HEK293 (cell line): ENCODE measurements at regions not wholly inside any gene's neighbourhood (a gene's known extent, or its start where the extent isn't known, plus 50 kb on each side); places are given as distances from the start of the nearest gene placed in this dataset.

ENCODE experiments used
- CTCF ChIA-PET: fragments of 350-600 bp; formaldehyde crosslinking; extraction: SDS; loops from one replicate; lab custom pipeline; 2021; ENCODE audit warnings: antibody characterized with exemption; lab: Yijun Ruan, JAX
- POLR2A ChIA-PET: fragments of 300-600 bp; formaldehyde crosslinking; extraction: SDS; loops from one replicate; lab custom pipeline; 2020; ENCODE audit warnings: antibody characterized with exemption, inconsistent platforms; lab: Yijun Ruan, JAX
- H3K27ac ChIP-seq: fragments of 200-500 bp; sonication (Bioruptor generic); 2 replicates; pipeline ENCODE4 v1.5.1; 2014; ENCODE audit warnings: low read depth, low read length, control low read depth, inconsistent platforms; ENCODE audit errors: extremely low read depth
- H3K36me3 ChIP-seq, 2 experiments: fragments of 200-500 bp in 1 of 2; sonication (Bioruptor generic) in 1 of 2; 1 replicate in 1 of 2; 2 replicates in 1 of 2; pipeline ENCODE4 v1.5.1; 2014 to 2017; ENCODE audit warnings: inconsistent platforms in 2 of 2, low read length in 2 of 2; ENCODE audit not compliant: control insufficient read depth in 2 of 2, insufficient read depth in 1 of 2
- H3K4me1 ChIP-seq: fragments of 200-500 bp; sonication (Bioruptor generic); 2 replicates; pipeline ENCODE4 v1.5.1; 2014; ENCODE audit warnings: mild to moderate bottlenecking, low read length, inconsistent platforms; ENCODE audit not compliant: control insufficient read depth, insufficient read depth
- H3K4me3 ChIP-seq: 2 replicates; pipeline ENCODE4 v1.5.1; 2011; ENCODE audit warnings: low read depth, mild to moderate bottlenecking, control low read depth, low read length, moderate library complexity
- H3K9me3 ChIP-seq: fragments of 200-500 bp; sonication (Bioruptor generic); 2 replicates; pipeline ENCODE4 v1.5.1; 2014; ENCODE audit warnings: low read depth, low read length, inconsistent platforms; ENCODE audit not compliant: control insufficient read depth, insufficient read depth
- GLI4 ChIP-seq: fragments of 450-650 bp; formaldehyde crosslinking; IDR thresholded peaks from 2 replicates; pipeline ENCODE4 v1.5.1; 2016; ENCODE audit warnings: missing biosample characterization, missing genetic modification characterization
- KLF7 ChIP-seq: fragments of 450-650 bp; formaldehyde crosslinking; IDR thresholded peaks from 2 replicates; pipeline ENCODE4 v1.5.1; 2016; ENCODE audit warnings: missing biosample characterization, missing genetic modification characterization, borderline replicate concordance
- SETDB1 ChIP-seq: IDR thresholded peaks from one replicate; pipeline ENCODE4 v1.6.1; 2017; ENCODE audit warnings: mild to moderate bottlenecking, low read length, moderate library complexity, mixed read lengths; ENCODE audit not compliant: insufficient read length
- ZBTB20 ChIP-seq: fragments of 450-650 bp; formaldehyde crosslinking; IDR thresholded peaks from 2 replicates; pipeline ENCODE4 v1.5.1; 2016; ENCODE audit warnings: missing biosample characterization, missing genetic modification characterization
- ZFP3 ChIP-seq: fragments of 450-650 bp; formaldehyde crosslinking; IDR thresholded peaks from 2 replicates; pipeline ENCODE4 v1.5.1; 2016; ENCODE audit warnings: low read depth, missing biosample characterization, missing genetic modification characterization
- ZNF423 ChIP-seq: fragments of 450-650 bp; formaldehyde crosslinking; IDR thresholded peaks from 2 replicates; pipeline ENCODE4 v1.5.1; 2016; ENCODE audit warnings: missing biosample characterization, missing genetic modification characterization
- ZNF585B ChIP-seq: fragments of 450-650 bp; formaldehyde crosslinking; IDR thresholded peaks from 2 replicates; pipeline ENCODE4 v1.5.1; 2016; ENCODE audit warnings: missing biosample characterization, missing genetic modification characterization
- ZNF600 ChIP-seq: fragments of 450-650 bp; formaldehyde crosslinking; IDR thresholded peaks from 2 replicates; pipeline ENCODE4 v1.5.1; 2016; ENCODE audit warnings: missing biosample characterization, missing genetic modification characterization
- ZNF843 ChIP-seq: fragments of 450-650 bp; formaldehyde crosslinking; IDR thresholded peaks from 2 replicates; pipeline ENCODE4 v1.5.1; 2016; ENCODE audit warnings: missing biosample characterization, missing genetic modification characterization
- ZSCAN16 ChIP-seq: fragments of 450-650 bp; formaldehyde crosslinking; IDR thresholded peaks from 2 replicates; pipeline ENCODE4 v1.5.1; 2016; ENCODE audit warnings: missing biosample characterization, missing genetic modification characterization
- TF ChIP-seq, protein P1 (sequence below): fragments of 450-650 bp; formaldehyde crosslinking; IDR thresholded peaks from 2 replicates; pipeline ENCODE4 v1.5.1; 2017; ENCODE audit warnings: missing biosample characterization, mild to moderate bottlenecking, missing genetic modification characterization, moderate library complexity
- TF ChIP-seq, protein P2 (sequence below): fragments of 450-650 bp; formaldehyde crosslinking; IDR thresholded peaks from 2 replicates; pipeline ENCODE4 v1.5.1; 2016; ENCODE audit warnings: missing biosample characterization, missing genetic modification characterization
- TF ChIP-seq, protein P3 (sequence below): fragments of 450-650 bp; formaldehyde crosslinking; IDR thresholded peaks from 2 replicates; pipeline ENCODE4 v1.5.1; 2016; ENCODE audit warnings: missing biosample characterization, missing genetic modification characterization
- TF ChIP-seq, protein P4 (sequence below): fragments of 450-650 bp; formaldehyde crosslinking; IDR thresholded peaks from 2 replicates; pipeline ENCODE4; 2016; ENCODE audit warnings: missing biosample characterization, missing genetic modification characterization
- TF ChIP-seq, protein P5 (sequence below): fragments of 450-650 bp; formaldehyde crosslinking; IDR thresholded peaks from 2 replicates; pipeline ENCODE4 v1.5.1; 2016; ENCODE audit warnings: missing biosample characterization, missing genetic modification characterization, borderline replicate concordance
- TF ChIP-seq, protein P6 (sequence below): fragments of 450-650 bp; formaldehyde crosslinking; IDR thresholded peaks from 2 replicates; pipeline ENCODE4 v1.5.1; 2016; ENCODE audit warnings: missing biosample characterization, missing genetic modification characterization, low read depth
- TF ChIP-seq, protein P7 (sequence below): fragments of 450-650 bp; formaldehyde crosslinking; IDR thresholded peaks from 2 replicates; pipeline ENCODE4 v1.5.1; 2016; ENCODE audit warnings: missing biosample characterization, missing genetic modification characterization
- TF ChIP-seq, protein P8 (sequence below): fragments of 450-650 bp; formaldehyde crosslinking; IDR thresholded peaks from 2 replicates; pipeline ENCODE4 v1.5.1; 2016; ENCODE audit warnings: missing biosample characterization, missing genetic modification characterization

DNA sequence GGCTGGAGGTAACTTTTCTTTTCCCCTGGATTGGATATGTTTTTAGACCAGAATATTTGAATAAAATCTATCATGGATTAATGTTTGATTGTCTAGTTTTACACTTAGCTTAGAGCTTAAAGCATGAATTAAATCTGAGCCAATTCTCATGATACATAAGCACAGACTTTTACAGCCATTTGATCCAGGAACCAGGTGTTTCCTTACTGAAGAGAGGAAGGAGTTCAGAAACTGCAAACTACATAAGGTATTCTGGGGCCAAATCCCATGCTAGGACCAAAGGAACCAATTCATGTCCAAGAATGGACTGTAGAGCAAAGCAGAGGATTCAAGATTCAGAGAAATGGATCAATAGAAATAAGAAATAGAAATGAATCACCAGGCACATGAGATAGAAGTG is 360.4 kb upstream of the ZNF608 start:
- H3K9me3 ChIP-seq = no peaks in the 10 kb centered on the region
- no peak overlapping the region for H3K27ac ChIP-seq
- ChIA-PET CTCF (interaction anchor here (0.7 kb wide), 1 partner anchor 11 kb away, joined by 3 read pairs; no protein-coding TSS in a partner anchor), POLR2A (no interaction called here)
- peaks cover 6% of the 10 kb centered on the region; the same call in 1 of the 2 replicates for H3K4me1 ChIP-seq
- no peak overlapping the region for H3K4me3 ChIP-seq
- TF ChIP-seq, protein P1, sequence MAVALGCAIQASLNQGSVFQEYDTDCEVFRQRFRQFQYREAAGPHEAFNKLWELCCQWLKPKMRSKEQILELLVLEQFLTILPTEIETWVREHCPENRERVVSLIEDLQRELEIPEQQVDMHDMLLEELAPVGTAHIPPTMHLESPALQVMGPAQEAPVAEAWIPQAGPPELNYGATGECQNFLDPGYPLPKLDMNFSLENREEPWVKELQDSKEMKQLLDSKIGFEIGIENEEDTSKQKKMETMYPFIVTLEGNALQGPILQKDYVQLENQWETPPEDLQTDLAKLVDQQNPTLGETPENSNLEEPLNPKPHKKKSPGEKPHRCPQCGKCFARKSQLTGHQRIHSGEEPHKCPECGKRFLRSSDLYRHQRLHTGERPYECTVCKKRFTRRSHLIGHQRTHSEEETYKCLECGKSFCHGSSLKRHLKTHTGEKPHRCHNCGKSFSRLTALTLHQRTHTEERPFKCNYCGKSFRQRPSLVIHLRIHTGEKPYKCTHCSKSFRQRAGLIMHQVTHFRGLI = no peak
- TF ChIP-seq ZNF585B (tag by site-specific recombination) (no peak), ZNF600 (no peak), SETDB1 (no peak), ZNF843 (tag by site-specific recombination) (no peak), GLI4 (tag by site-specific recombination) (no peak)
- TF ChIP-seq, protein P2, sequence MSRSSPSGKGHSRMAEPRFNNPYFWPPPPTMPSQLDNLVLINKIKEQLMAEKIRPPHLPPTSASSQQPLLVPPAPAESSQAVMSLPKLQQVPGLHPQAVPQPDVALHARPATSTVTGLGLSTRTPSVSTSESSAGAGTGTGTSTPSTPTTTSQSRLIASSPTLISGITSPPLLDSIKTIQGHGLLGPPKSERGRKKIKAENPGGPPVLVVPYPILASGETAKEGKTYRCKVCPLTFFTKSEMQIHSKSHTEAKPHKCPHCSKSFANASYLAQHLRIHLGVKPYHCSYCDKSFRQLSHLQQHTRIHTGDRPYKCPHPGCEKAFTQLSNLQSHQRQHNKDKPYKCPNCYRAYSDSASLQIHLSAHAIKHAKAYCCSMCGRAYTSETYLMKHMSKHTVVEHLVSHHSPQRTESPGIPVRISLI = no peak
- TF ChIP-seq, protein P3, sequence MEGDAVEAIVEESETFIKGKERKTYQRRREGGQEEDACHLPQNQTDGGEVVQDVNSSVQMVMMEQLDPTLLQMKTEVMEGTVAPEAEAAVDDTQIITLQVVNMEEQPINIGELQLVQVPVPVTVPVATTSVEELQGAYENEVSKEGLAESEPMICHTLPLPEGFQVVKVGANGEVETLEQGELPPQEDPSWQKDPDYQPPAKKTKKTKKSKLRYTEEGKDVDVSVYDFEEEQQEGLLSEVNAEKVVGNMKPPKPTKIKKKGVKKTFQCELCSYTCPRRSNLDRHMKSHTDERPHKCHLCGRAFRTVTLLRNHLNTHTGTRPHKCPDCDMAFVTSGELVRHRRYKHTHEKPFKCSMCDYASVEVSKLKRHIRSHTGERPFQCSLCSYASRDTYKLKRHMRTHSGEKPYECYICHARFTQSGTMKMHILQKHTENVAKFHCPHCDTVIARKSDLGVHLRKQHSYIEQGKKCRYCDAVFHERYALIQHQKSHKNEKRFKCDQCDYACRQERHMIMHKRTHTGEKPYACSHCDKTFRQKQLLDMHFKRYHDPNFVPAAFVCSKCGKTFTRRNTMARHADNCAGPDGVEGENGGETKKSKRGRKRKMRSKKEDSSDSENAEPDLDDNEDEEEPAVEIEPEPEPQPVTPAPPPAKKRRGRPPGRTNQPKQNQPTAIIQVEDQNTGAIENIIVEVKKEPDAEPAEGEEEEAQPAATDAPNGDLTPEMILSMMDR (tag by site-specific recombination) = no peak
- TF ChIP-seq, protein P4, sequence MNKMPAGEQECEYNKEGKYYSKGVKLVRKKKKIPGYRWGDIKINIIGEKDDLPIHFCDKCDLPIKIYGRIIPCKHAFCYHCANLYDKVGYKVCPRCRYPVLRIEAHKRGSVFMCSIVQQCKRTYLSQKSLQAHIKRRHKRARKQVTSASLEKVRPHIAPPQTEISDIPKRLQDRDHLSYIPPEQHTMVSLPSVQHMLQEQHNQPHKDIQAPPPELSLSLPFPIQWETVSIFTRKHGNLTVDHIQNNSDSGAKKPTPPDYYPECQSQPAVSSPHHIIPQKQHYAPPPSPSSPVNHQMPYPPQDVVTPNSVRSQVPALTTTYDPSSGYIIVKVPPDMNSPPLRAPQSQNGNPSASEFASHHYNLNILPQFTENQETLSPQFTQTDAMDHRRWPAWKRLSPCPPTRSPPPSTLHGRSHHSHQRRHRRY (tag by site-specific recombination) = no peak
- H3K36me3 ChIP-seq = no peaks in the 10 kb centered on the region

DNA sequence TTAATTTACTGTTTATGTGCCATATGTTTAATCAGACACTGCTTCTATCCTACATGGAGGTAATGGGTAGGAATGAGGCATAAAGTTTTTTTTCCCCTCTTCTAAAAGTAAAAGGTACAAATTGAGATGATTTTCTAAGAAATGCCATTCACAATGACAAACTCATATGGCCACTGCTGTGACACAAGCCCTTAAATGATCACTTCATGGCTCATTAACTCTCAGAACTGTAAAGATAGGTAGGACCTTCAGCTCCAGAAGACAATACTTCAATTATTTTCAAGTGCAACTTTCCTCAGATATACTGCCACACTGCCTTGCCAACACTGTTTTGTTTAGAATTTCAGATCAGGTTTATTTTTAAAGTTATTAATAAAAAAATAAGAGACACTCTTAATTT is 362.9 kb upstream of the ZNF608 start:
- Histone ChIP-seq H3K4me3 (no peak overlapping the region), H3K36me3 (no peaks in the 10 kb centered on the region), H3K27ac (no peak overlapping the region), H3K9me3 (no peaks in the 10 kb centered on the region), H3K4me1 (peaks cover 6% of the 10 kb centered on the region; the same call in 1 of the 2 replicates)
- CTCF ChIA-PET = interaction anchor here (0.5 to 1.3 kb wide), 3 partner anchors 12 to 33 kb away, joined by 3 to 5 read pairs (median 5); no protein-coding TSS in a partner anchor
- POLR2A ChIA-PET = interaction anchor here (0.5 kb wide), 1 partner anchor 363 kb away, joined by 4 read pairs; the partner anchor contains the start of gene ZNF608
- TF ChIP-seq KLF7 (tag by site-specific recombination) (no peak), ZNF423 (no peak), ZFP3 (tag by site-specific recombination) (no peak), ZBTB20 (no peak), ZSCAN16 (tag by site-specific recombination) (0 out of 2 replicates have a peak, but pooled peaks have one; percentile 39)
- TF ChIP-seq, protein P5, sequence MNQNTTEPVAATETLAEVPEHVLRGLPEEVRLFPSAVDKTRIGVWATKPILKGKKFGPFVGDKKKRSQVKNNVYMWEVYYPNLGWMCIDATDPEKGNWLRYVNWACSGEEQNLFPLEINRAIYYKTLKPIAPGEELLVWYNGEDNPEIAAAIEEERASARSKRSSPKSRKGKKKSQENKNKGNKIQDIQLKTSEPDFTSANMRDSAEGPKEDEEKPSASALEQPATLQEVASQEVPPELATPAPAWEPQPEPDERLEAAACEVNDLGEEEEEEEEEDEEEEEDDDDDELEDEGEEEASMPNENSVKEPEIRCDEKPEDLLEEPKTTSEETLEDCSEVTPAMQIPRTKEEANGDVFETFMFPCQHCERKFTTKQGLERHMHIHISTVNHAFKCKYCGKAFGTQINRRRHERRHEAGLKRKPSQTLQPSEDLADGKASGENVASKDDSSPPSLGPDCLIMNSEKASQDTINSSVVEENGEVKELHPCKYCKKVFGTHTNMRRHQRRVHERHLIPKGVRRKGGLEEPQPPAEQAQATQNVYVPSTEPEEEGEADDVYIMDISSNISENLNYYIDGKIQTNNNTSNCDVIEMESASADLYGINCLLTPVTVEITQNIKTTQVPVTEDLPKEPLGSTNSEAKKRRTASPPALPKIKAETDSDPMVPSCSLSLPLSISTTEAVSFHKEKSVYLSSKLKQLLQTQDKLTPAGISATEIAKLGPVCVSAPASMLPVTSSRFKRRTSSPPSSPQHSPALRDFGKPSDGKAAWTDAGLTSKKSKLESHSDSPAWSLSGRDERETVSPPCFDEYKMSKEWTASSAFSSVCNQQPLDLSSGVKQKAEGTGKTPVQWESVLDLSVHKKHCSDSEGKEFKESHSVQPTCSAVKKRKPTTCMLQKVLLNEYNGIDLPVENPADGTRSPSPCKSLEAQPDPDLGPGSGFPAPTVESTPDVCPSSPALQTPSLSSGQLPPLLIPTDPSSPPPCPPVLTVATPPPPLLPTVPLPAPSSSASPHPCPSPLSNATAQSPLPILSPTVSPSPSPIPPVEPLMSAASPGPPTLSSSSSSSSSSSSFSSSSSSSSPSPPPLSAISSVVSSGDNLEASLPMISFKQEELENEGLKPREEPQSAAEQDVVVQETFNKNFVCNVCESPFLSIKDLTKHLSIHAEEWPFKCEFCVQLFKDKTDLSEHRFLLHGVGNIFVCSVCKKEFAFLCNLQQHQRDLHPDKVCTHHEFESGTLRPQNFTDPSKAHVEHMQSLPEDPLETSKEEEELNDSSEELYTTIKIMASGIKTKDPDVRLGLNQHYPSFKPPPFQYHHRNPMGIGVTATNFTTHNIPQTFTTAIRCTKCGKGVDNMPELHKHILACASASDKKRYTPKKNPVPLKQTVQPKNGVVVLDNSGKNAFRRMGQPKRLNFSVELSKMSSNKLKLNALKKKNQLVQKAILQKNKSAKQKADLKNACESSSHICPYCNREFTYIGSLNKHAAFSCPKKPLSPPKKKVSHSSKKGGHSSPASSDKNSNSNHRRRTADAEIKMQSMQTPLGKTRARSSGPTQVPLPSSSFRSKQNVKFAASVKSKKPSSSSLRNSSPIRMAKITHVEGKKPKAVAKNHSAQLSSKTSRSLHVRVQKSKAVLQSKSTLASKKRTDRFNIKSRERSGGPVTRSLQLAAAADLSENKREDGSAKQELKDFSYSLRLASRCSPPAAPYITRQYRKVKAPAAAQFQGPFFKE (tag by site-specific recombination) = no peak
- TF ChIP-seq, protein P6, sequence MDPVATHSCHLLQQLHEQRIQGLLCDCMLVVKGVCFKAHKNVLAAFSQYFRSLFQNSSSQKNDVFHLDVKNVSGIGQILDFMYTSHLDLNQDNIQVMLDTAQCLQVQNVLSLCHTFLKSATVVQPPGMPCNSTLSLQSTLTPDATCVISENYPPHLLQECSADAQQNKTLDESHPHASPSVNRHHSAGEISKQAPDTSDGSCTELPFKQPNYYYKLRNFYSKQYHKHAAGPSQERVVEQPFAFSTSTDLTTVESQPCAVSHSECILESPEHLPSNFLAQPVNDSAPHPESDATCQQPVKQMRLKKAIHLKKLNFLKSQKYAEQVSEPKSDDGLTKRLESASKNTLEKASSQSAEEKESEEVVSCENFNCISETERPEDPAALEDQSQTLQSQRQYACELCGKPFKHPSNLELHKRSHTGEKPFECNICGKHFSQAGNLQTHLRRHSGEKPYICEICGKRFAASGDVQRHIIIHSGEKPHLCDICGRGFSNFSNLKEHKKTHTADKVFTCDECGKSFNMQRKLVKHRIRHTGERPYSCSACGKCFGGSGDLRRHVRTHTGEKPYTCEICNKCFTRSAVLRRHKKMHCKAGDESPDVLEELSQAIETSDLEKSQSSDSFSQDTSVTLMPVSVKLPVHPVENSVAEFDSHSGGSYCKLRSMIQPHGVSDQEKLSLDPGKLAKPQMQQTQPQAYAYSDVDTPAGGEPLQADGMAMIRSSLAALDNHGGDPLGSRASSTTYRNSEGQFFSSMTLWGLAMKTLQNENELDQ (tag by site-specific recombination) = no peak
- TF ChIP-seq, protein P7, sequence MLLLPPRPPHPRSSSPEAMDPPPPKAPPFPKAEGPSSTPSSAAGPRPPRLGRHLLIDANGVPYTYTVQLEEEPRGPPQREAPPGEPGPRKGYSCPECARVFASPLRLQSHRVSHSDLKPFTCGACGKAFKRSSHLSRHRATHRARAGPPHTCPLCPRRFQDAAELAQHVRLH (tag by site-specific recombination) = no peak
- TF ChIP-seq, protein P8, sequence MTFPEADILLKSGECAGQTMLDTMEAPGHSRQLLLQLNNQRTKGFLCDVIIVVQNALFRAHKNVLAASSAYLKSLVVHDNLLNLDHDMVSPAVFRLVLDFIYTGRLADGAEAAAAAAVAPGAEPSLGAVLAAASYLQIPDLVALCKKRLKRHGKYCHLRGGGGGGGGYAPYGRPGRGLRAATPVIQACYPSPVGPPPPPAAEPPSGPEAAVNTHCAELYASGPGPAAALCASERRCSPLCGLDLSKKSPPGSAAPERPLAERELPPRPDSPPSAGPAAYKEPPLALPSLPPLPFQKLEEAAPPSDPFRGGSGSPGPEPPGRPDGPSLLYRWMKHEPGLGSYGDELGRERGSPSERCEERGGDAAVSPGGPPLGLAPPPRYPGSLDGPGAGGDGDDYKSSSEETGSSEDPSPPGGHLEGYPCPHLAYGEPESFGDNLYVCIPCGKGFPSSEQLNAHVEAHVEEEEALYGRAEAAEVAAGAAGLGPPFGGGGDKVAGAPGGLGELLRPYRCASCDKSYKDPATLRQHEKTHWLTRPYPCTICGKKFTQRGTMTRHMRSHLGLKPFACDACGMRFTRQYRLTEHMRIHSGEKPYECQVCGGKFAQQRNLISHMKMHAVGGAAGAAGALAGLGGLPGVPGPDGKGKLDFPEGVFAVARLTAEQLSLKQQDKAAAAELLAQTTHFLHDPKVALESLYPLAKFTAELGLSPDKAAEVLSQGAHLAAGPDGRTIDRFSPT = no peak
